SU-DHL-6 (cell line): ENCODE measurements at regions not wholly inside any gene's neighbourhood (a gene's known extent, or its start where the extent isn't known, plus 50 kb on each side); places are given as distances from the start of the nearest gene placed in this dataset.
"Not testable (repeated sequence)": the region's sequence is repeated elsewhere in the genome, so short reads cannot be mapped to it uniquely, and the experiment has no call there.

Experiments used
- H2AFZ ChIP-seq: fragments of 200-600 bp; sonication (generic); 2 replicates; pipeline ENCODE4 v1.6.1; 2014; ENCODE audit warnings: low read depth, mild to moderate bottlenecking, moderate library complexity, mixed read lengths, antibody characterized with exemption, low read length; ENCODE audit not compliant: severe bottlenecking
- H3F3A ChIP-seq: fragments of 200-600 bp; shearing (Covaris generic); 2 replicates; pipeline ENCODE4 v1.6.0; 2016; ENCODE audit warnings: antibody characterized with exemption, mild to moderate bottlenecking; ENCODE audit not compliant: insufficient read depth
- H3K27ac ChIP-seq: fragments of 200-600 bp; sonication (generic); 2 replicates; pipeline ENCODE4 v1.5.1; 2016; ENCODE audit warnings: low read depth, mild to moderate bottlenecking, low read length, moderate library complexity, mixed read lengths
- H3K27me3 ChIP-seq: fragments of 200-600 bp; sonication (generic), shearing (Covaris generic); 2 replicates; pipeline ENCODE4 v1.6.0; 2014; ENCODE audit warnings: mild to moderate bottlenecking, low read length
- H3K36me3 ChIP-seq: fragments of 200-600 bp; sonication (generic); 2 replicates; pipeline ENCODE4 v1.6.1; 2014; ENCODE audit warnings: mild to moderate bottlenecking, low read length, mixed read lengths
- H3K4me2 ChIP-seq: fragments of 300-600, 200-600 bp; shearing (Covaris generic), sonication (generic); 2 replicates; pipeline ENCODE4 v1.6.0; 2014; ENCODE audit warnings: low read length, low read depth, mild to moderate bottlenecking; ENCODE audit not compliant: poor library complexity, severe bottlenecking
- H3K4me3 ChIP-seq: fragments of 200-600 bp; sonication (generic); 2 replicates; pipeline ENCODE4 v1.5.1; 2014; ENCODE audit warnings: antibody characterized with exemption, low read length, mild to moderate bottlenecking, mixed read lengths; ENCODE audit not compliant: insufficient read depth, poor library complexity, severe bottlenecking
- H3K79me2 ChIP-seq: fragments of 200-600 bp; sonication (generic); 2 replicates; pipeline ENCODE4 v1.6.1; 2014; ENCODE audit warnings: mild to moderate bottlenecking, low read length, moderate library complexity; ENCODE audit not compliant: insufficient read depth
- H3K9ac ChIP-seq: fragments of 200-600 bp; sonication (generic); 2 replicates; pipeline ENCODE4 v1.7.0; 2014; ENCODE audit warnings: mild to moderate bottlenecking, low read length
- H3K9me2 ChIP-seq: fragments of 200-600 bp; sonication (generic); replicated peaks from 2 replicates; pipeline ENCODE4 v1.6.1; 2014; ENCODE audit warnings: low read length; ENCODE audit not compliant: insufficient read depth
- H3K9me3 ChIP-seq: fragments of 200-600 bp; sonication (generic); 2 replicates; pipeline ENCODE4 v1.6.1; 2014; ENCODE audit warnings: low read length, mixed read lengths; ENCODE audit not compliant: insufficient read depth
- H4K20me1 ChIP-seq: fragments of 200-600 bp; sonication (generic); 2 replicates; pipeline ENCODE4 v1.6.1; 2014; ENCODE audit warnings: low read depth, mild to moderate bottlenecking, antibody characterized with exemption, low read length, moderate library complexity, mixed read lengths
- CTCF ChIP-seq: fragments of 200-600 bp; sonication (generic); IDR thresholded peaks from one replicate; pipeline ENCODE4 v1.5.1; 2017; ENCODE audit warnings: antibody characterized with exemption, mild to moderate bottlenecking, low read length, moderate library complexity; ENCODE audit not compliant: insufficient read depth, poor library complexity, severe bottlenecking
- EZH2phosphoT487 ChIP-seq: fragments of 200-600 bp; sonication (generic), shearing (Covaris generic); conservative IDR thresholded peaks from 2 replicates; pipeline ENCODE4 v1.6.1; 2018; ENCODE audit warnings: mild to moderate bottlenecking, antibody characterized with exemption, low read length, moderate library complexity, mixed read lengths

- no peak overlapping the region for H3K9ac ChIP-seq
- no peaks in the 10 kb centered on the region for H4K20me1 ChIP-seq
- H3K4me2 ChIP-seq, result no peak overlapping the region
- H3K9me3 ChIP-seq, result no peaks in the 10 kb centered on the region
- H3K4me3 ChIP-seq, result no peak overlapping the region
- TF ChIP-seq EZH2phosphoT487 (no peak), CTCF (no peak)
- no peaks in the 10 kb centered on the region for H3K79me2 ChIP-seq
- H3K27me3 ChIP-seq, result no peaks in the 10 kb centered on the region
- H3F3A ChIP-seq, result no peaks in the 10 kb centered on the region
- H3K36me3 ChIP-seq, result no peaks in the 10 kb centered on the region
- H3K27ac ChIP-seq, result no peak overlapping the region
- H3K9me2 ChIP-seq, result no peaks in the 10 kb centered on the region
- H2AFZ ChIP-seq, result no peak overlapping the region
These were observed 401.2 kb downstream of the PTH2R start for GRCh38 chr2:208807756-208808155.

GRCh38 chr2:208811885-208812284 lies 405.3 kb downstream of the PTH2R start:
- not testable (repeated sequence) for H3K27ac ChIP-seq, H2AFZ ChIP-seq, H3K79me2 ChIP-seq, H3K27me3 ChIP-seq, H3K36me3 ChIP-seq, H4K20me1 ChIP-seq, H3K9ac ChIP-seq, H3K4me3 ChIP-seq, H3K4me2 ChIP-seq, H3K9me3 ChIP-seq, H3K9me2 ChIP-seq, H3F3A ChIP-seq

- Histone ChIP-seq H3K4me3 (no peak overlapping the region), H3K27me3 (no peaks in the 10 kb centered on the region), H3F3A (no peaks in the 10 kb centered on the region), H3K9ac (no peak overlapping the region), H3K79me2 (no peaks in the 10 kb centered on the region), H3K9me3 (no peaks in the 10 kb centered on the region), H3K9me2 (no peaks in the 10 kb centered on the region), H2AFZ (no peak overlapping the region), H3K36me3 (no peaks in the 10 kb centered on the region), H3K4me2 (no peak overlapping the region), H4K20me1 (no peaks in the 10 kb centered on the region), H3K27ac (no peak overlapping the region)
- no peak for TF ChIP-seq EZH2phosphoT487
- no peak for TF ChIP-seq CTCF
These were observed 412.6 kb downstream of the PTH2R start for GRCh38 chr2:208819190-208819589.

DNA sequence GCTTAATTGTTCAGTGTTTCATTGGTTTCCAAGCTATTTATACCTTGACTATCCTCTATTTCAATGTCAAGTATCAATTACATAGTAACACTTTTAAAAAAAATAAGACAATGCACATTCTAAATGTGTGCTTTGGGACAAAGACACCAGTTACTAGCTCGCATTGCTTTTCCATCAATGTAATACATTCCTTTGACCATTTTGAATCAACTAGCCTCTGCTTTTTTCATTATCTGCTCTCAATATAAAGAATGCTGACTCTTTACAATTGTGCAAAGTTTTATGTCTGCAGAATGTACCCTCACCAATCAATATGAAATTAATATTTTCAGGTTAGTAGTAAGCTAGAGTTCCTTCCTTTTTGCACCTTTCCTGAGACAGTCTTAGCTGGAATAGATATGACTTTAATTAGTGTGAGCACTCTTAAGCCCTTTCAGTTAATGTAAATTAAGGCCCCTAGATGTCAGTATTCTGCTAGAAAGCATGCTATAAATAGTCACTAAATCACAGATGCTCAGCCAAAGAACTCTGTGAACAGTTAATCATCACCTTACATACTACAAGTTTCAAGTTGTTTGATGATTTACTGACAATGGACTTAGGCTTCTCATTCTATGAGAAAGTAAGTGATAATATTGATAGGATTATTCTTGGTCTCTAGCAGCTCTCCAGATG lies 413.6 kb downstream of the PTH2R start:
- H2AFZ ChIP-seq, result no peak overlapping the region
- no peaks in the 10 kb centered on the region for H3K9me2 ChIP-seq
- no peak overlapping the region for H3K27ac ChIP-seq
- H3K4me2 ChIP-seq, result no peak overlapping the region
- H3K4me3 ChIP-seq, result no peak overlapping the region
- no peaks in the 10 kb centered on the region for H4K20me1 ChIP-seq
- no peaks in the 10 kb centered on the region for H3K27me3 ChIP-seq
- H3K9me3 ChIP-seq, result no peaks in the 10 kb centered on the region
- no peaks in the 10 kb centered on the region for H3F3A ChIP-seq
- TF ChIP-seq EZH2phosphoT487 (no peak), CTCF (no peak)
- no peaks in the 10 kb centered on the region for H3K79me2 ChIP-seq
- H3K9ac ChIP-seq, result no peak overlapping the region
- H3K36me3 ChIP-seq, result no peaks in the 10 kb centered on the region
